DMS153 treated with DMSO at 0.1 percent for 48 hours (cell line): ENCODE measurements at regions not wholly inside any gene's neighbourhood (a gene's known extent, or its start where the extent isn't known, plus 50 kb on each side); places are given as distances from the start of the nearest gene placed in this dataset.

Experiments
- DNase-seq: peaks from one replicate; lab custom pipeline; 2025; ENCODE audit not compliant: unreplicated experiment; lab: John Stamatoyannopoulos, UW

DNA sequence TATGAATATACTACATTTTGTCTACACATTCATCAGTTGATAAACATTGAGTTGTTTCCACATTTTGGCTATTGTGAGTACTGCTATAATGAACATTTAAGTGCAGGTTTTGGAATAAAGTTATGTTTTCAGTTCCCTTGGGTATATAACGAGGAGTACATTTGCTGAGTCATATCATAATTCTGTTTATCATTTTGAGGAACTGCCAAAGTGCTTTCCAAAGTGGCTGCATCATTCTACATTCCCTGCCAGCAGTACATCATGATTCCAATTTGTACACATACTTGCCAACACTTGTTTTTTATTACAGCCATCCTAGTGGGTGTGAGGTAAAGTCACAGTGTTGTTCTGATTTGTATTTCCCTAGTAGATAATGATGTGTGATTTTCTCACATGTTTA is 1458.6 kb upstream of the TENM4 start:
- no peak for DNase-seq

DNA sequence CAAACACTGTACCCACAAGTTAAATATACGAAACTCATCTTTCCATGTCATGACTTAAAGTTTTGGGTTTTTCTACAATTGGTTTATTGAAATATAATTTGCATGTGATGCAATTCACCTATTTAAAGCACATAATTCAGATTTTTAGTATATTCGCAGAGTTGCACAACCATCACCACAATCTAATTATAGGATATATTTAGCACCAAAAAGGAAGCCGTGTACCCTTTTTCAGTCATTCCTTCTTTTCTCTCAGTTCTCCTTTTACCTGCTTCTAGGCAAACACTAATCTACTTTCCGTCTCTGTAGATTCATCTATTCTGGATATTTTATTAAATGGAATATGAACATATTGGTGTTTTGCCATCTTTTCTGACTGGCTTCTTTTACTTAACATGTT is 1458.1 kb upstream of the TENM4 start:
- no peak for DNase-seq

DNA sequence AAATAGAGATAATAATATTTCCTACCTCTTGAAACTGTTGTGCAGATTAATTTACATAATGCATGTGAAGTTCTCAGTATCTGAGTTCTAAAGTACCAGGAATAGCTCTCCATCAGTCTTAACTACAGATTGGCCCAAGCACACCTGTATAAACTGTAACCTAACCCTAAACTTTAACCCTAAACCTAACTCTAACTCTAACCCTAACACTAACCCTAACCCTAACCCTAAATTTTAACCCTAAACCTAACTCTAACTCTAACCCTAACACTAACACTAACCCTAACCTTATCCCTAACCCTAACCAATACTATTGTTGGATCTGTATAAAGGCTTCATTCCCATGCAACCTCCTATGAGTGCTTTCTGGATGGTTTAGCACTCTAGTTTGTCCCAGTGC is 1445.9 kb upstream of the TENM4 start:
- no peak for DNase-seq

DNA sequence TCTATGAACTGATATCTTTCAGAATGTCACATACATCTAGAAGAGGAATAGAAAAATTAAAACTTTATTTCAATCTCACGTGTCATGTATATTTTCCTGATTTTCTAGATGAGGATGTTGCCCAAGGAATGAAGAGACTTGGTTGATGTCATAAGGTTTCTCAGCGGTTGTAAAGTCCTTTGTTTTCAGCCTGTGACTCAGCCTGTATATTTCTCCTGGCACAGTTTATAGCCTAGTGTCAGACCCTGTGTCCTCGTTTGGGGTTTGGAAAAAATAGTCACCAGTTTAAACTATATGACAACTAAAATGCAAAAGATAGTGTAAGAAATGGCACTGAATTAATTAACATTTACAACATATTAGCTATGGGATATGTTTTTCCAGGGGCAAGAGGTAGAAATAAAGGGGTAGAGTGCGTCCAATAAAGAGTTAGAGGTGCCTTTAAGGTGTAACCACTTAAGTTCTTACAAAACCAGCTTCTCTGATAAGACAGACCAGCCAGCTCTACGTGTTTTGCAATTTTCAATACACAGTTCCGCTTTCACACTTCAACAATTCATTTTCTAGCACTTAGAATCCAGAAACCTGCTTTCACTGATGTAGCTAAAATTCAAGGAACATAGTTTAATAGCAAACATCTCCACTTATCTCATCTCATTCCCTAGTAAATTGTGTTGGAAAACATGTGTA is 1432.6 kb upstream of the TENM4 start:
- no peak for DNase-seq

DNA sequence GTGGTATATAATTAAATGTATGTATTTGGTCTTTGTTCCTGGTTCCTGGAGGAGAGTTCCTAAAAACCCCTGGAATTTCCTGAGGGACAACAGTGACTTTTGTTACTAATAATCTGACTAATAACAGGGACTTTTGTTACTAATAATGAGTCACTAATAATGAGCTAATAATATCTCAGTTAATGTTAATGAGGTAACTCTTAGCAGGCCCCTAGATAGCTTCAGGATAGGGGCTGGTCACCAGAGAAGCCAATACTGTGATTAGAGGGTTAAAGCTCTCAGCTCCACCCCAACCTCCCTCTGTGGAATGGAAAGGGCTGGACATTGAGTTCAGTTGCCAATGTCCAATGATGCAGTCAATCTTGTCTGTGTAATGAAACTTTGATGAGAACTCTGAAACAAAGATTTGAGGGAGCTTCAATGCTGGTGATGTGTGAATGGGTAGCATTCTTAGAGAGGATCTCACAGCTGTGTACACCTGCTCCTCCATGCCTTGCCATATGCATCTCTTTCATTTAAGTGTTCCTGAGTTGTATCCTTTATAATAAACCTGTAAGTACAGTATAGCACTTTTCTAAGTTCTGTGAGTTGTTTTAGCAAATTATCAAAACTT is 1431.4 kb upstream of the TENM4 start:
- no peak for DNase-seq

DNA sequence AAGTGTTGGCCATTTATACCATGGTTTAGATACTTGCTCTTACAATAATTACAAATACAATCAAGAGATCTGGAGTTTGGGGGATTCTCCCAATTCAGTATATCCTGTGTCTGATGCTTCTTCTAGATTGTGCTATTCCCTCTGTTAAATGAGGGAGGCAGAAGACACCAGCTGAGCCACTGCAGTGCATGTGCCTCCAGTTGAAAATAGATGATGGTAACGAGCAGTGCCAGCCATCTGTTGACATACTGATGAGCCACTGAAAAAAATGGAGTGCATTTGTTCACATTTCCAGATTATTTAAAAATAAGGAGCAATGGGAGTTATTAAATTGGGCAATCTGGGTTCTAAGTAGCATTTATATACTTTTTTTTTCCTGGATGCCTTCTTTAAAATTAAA is 1428.0 kb upstream of the TENM4 start:
- no peak for DNase-seq

DNA sequence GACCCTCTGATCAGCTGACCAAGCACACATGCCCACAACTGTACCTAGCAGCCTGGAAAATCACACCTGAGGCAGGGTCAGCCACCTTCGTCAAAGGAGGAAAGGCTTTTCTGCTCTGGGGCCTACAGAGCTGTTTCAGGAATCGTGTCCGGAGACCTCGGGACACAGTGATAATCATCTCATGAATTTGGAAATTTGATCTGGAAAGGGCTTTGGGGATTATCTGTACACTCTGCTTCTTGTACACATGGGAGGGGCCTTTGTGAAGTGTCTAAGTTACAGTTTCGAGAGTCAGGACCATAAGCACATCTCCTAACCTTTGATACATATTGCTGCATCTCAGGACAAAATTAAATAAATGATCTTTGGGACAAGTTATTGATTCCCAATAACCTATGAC is 1421.2 kb upstream of the TENM4 start:
- no peak for DNase-seq

DNA sequence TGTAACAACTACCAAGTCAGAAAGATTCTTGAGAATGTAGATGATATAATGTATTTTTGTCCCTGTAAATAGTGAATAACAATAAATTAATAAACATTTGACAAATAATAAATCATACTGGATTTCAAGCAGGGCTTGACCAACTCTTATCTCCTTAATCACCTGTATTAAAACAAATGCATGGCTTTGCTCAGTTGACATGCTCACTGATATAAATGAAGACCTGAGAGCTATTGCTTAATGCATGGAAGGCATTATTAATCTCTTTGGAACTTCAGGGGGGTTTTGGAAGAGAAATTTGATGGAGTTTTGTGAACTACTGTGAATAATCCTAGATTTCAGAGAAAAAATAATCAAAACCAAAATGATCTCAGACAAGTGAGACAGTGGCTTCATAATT is 1420.4 kb upstream of the TENM4 start:
- DNase-seq, result no peak

DNA sequence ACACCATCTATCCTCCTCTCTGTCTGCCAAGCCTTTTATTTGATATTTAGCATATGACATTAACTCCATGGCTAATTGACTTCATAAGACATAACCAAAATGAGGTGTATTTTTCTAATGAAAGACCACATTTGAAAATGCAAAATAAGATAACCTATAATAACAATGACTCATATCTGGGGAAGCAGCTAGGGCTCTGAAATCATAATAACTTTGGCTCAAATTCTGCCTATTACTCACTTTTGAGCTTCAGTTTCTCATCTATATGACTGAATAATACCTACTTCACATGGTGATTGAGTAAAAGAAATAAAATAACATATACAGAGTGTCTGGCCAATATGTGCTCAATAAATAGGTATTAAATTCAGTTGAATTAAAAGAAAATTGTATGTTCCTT is 1419.8 kb upstream of the TENM4 start:
- DNase-seq, result no peak

DNA sequence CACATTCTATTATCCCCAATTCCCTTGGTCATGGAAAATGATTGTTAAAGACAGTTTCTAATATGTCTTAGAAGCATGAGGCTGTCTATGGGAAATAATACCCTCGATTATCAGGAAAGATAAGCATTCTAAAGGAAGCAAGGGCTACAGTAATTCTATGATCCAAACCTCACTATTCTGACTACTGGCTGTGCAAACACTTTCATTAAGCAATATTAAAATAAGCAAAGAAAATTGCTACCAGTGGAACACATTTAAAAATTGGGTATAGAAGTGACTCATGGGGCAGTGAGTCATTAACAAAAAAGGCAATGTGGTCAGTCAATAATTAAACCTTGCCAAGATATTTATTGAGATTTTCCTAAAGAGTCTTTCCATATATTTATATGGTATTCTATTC is 1415.2 kb upstream of the TENM4 start:
- no peak for DNase-seq

DNA sequence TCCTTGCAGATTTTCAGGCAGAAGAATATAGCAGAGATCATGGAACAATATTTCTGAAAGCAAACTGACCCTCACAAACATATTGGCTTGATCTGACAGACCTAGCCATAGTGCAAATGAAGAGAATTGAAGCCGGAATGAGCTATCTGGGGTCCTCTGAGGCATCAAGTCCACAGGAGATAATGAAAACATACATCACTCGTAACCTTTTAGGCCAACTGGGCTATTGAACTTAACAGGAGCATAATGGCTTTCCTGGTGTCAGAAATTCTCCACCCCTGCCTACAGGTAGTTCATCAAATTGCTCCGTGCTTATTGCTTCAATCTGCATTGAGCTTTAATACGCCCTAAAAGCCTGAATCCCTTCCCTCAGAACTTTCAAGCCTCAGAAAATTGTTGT is 1414.6 kb upstream of the TENM4 start:
- no peak for DNase-seq

DNA sequence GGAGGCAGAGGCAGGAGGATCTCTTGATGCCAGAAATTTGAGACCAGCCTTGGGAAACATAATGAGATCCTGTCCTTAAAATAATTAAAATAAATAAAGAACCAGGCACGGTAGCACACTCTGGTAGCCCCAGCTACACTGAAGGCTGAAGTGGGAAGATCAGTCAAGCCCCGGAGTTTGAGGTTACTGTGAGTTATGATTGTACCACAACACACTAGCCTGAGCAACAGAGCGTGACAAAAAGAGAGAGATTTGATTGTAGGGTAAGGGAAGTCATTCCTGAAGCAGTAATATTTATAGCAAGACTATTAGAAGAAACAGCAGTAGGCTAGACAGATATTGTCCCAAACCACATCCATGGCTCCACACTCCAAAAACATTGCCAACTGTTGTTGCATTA is 1408.4 kb upstream of the TENM4 start:
- no peak for DNase-seq

DNA sequence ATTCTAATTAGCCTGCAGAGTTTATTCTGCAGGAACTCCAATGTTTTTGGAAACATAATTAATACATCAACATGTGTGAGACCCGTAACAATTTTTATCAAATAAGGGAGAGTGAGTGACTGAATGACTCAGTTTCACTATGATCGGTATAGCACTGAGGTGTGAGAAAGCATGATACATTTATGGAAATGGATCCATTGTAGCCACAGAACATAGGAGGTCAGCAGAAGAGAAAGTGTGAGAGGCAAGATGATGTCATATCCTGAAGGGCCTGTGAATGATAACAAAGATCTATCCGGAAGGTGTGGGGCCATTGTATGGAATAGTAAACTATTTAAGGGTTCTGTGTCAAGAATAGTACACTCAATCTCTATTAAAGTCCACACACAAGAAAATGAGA is 1406.1 kb upstream of the TENM4 start:
- DNase-seq, result no peak

DNA sequence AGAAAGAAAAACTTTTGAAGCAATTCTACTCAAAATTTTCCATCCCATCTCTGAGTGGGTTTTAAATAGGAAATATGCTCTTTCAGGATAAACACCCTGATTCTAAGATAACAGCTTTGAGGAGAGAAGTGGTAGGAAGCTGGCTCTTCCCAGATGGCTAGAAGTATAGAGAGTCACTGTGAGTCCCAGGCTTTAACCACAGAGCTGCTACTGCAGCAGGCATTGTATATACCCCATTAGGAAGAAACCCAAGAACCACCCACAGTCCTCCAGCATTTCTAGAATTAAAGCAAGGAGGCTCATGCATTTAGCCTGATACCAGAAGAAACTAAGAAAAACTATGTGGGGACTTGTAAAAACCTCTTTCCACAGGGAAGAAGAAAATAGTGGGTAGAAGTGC is 1405.6 kb upstream of the TENM4 start:
- no peak for DNase-seq

DNA sequence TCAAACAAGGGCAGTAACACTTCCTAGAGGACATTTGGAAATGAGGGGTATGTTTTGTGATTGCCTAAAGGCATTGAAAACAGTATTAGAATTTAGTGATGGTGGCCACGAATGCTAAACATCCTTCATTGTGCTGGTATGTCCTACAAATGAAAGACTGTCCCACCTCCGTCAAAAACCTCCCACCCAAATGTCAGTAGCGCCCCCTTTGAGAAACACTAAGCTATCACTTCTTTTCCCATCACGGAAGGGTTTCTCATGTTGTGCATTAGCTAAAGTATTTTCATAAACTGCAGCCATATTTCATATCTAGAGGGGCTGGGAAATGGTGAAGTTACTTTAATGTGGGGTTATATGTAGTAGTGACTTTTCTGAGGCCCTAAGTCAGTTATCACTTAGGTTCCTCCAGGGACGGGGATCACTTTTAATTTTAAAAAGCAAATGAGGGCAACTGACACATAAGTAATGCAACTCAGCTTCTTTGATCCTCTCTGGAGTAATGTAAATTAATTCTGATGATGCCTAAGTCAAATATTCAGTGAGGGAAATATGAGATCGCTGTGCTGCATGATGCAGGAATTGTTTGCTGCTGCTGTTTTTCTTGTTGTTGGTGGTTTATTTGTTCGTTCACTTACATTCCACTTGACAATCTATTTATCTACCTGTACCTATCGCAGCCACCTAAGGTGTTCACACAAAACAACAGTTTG is 1403.4 kb upstream of the TENM4 start:
- DNase-seq, result no peak

DNA sequence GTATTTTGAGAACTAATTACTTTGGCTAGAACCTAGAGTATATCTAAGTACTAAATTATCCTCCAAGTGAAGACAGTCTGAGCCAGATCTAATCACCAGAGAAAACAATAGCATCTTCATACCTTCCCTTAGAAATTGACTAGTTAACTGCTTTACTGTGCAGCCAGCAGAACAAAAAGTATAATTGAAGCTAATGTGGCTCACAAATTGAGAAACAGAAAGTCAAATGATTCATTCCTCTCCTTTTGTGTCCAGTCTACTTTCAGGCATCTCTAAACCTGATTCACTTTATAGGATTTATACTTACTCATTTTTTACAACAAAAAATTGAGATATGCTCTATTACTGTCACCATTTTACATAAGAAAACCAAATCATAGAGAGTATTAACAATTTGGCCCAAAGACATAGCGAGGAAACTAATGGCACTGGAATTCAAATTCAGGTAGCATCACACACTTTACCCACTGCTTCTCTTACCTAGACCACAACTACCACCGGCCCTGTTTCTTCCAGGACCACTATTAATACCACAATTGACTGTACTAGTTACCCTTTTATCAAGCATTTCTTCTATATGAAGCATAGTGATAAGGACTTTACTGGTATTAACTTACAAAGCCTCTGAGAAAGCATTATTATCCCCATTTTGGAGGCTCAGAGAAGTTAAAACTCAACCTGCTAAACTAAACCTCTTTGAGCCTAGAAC is 1402.6 kb upstream of the TENM4 start:
- no peak for DNase-seq

DNA sequence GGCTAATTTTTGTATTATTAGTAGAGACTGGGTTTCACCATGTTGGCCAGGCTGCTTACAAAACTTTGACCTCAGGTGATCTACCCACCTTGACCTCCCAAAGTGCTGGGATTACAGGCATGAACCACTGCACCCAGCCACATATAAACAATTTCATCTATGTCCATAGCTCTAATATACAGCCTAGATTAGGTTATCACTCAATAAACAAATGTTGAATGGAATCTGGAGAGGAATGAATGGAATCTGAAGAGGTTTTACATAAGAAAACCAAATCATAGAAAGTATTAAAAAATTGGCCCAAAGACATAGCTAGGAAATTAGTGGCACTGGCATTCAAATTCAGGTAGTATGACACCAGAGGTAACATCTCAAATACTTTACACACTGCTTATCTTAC is 1401.4 kb upstream of the TENM4 start:
- DNase-seq, result no peak

DNA sequence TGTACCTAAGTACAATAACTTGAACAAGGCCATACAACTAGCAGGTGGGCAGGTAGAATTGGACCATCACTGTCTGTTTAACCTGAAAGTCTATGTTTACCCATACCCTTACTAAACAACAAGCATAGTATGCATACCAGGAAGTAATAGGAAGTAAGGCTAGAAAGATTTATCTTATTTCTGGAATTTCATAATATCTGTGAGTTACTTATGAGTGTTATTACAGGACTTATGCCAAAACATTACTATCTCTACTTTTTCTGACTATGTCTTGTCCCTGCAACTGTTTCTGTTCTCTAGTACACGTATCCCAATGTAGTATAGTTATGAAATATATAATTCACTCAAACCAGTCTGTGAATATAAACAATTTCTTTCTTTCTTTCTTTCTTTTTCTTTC is 1400.8 kb upstream of the TENM4 start:
- no peak for DNase-seq

DNA sequence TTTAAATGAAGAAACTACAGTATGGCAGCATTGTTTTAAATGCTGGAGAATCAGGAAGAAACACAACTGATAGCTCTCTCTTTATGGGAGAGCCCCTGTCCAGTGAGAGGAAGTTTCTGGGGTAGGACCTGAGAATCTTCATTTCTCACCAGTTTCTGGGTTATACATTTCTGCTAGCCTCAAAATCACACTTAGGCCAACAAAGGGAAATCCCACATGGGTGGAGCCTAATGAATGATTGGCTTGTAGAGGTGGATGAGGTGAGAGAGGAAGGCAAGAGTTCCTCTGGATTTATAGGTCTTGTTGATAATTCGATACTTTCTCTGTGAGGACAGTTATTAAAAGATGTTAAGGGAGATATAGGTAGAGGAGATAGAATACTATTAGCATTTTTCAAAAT is 1397.3 kb upstream of the TENM4 start:
- no peak for DNase-seq

DNA sequence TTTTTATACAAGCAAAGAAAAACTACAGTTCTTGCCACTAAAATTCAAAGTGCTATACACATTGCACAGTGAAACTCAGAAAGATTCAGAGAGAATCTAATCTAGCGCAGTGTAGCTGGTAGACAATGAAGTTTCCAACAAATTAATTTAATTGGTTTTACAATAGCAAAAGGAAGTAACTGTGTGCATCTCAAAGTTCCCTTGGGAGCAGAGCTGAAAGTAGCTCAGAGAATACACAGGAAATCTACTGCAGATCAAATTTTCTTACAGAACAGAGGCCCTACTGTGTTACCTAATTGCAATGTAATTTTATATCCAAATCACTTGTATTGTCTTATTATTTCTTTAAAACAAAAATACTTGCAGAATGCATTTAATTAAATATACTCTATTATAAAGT is 1396.2 kb upstream of the TENM4 start:
- no peak for DNase-seq

DNA sequence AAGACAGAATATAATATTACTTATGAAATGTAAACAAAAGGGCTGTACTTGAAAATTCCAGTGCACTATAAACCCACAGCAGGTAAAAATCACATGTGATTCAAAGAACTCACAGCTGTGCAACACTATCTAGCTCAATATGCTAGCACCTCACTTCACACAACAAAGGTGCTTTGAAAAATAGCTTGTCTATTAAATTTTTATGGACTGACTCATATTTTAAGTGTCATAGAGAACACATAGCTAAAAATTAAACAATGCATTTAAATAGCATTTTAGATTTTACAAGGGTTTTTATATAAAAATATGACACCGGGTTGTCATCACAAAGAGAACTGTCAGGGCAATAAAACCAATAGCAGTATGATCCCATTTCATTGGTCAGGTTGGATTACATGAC is 1390.5 kb upstream of the TENM4 start:
- DNase-seq, result no peak

DNA sequence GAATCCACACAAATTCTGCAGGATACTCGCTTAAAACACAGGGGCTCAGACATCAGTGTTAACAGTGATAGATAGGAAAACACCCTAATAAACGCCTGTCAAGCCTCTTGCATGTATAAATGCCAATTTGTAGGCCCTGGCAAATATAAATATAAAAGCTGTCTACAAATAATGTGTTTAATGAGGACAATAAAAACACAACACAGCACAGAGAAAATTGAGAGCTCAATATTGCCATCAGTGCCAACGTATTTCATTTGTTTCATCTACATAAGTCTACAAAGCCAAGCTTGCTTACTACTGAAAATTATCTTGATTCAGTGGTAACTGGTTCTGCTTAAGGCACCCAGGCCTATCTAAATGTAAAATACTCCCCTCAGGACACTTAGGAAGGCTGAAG is 1387.0 kb upstream of the TENM4 start:
- DNase-seq, result no peak
